ENCODE measurements at regions not wholly inside any gene's neighbourhood (a gene's known extent, or its start where the extent isn't known, plus 50 kb on each side); places are given as distances from the start of the nearest gene placed in this dataset.

DNA sequence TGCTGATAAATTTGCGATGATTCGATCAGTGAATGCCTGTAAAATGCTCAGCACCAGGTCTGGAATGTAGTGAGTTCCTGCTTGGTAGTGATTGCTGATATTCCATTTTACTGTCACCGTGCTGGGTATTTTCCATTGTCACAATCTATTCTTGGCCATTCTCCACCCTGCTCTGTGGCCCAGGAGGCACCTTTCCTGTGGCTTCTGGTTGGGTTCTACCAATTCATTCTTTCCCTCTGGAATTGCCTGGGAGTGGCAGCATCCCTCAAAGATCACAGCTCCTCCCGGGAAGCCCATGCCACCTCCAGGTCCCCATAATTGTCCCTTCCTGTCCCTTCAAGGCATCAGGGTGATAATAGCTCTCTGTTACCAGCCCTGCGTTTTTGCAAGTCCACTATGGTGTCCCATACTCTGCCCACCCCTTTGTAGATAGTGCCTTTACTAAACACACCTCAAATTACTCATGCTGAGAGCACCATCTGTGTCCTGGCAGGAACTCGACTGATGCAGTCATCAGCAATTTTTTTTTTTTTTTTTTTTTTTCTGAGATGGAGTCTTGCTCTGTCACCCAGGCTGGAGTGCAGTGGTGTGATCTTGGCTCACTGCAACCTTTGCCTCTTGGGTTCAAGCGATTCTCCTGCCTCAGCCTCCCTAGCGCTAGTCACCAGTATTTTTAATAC is 177.8 kb upstream of the PROK2 start:
- H3K9ac ChIP-seq (replicated peaks; ENCODE audit: extremely low read depth, insufficient read depth, low read length): no peak overlapping the region
- intact Hi-C loops (cut with micrococcal nuclease) (no loop called here), dilution Hi-C loops (cut with MboI; ENCODE audit: extremely low pct_ligation_motif_present, low sequenced_read_pairs) (no loop called here)
- DNase-seq (ENCODE audit: low read depth, low spot score) (no peak), FAIRE-seq (no peak)
- no peaks in the 10 kb centered on the region for H3K9me1 ChIP-seq (replicated peaks; ENCODE audit: control insufficient read depth, extremely low read depth, insufficient read depth, low read length)
- H3K79me2 ChIP-seq (ENCODE audit: control insufficient read depth, insufficient read depth, low read length): no peaks in the 10 kb centered on the region
- no peaks in the 10 kb centered on the region for H3K4me1 ChIP-seq (ENCODE audit: control insufficient read depth, extremely low read depth, insufficient read depth, low read length)
- TF ChIP-seq JUN (IDR thresholded peaks at IDR 0.05; ENCODE audit: borderline replicate concordance, insufficient read depth, insufficient read length, low read depth): no peak
- no peak for TF ChIP-seq POLR2AphosphoS5 (IDR thresholded peaks at IDR 0.05; ENCODE audit: insufficient read depth, low read depth, low read length)
- TF ChIP-seq FOS (IDR thresholded peaks at IDR 0.05; ENCODE audit: borderline replicate concordance, insufficient read depth, low read length): no peak
- H3K4me2 ChIP-seq (ENCODE audit: insufficient read depth, low read length): no peak overlapping the region
- H3K4me3 ChIP-seq (replicated peaks in 1 of 3; ENCODE audit: insufficient read depth in 1 of 3, low read depth in 1 of 3, low read length in 3 of 3): no peak overlapping the region
- H4K20me1 ChIP-seq (replicated peaks; ENCODE audit: control insufficient read depth, extremely low read depth, insufficient read depth, low read length): no peaks in the 10 kb centered on the region
- no TSS peak for BruUV-seq (replicated peaks)
- POLR2A ChIA-PET: no interaction called here
- peaks cover 0 to 10% of the 10 kb centered on the region in 2 experiments for H3K27me3 ChIP-seq (ENCODE audit: control insufficient read depth in 2 of 2, insufficient read depth in 2 of 2, low read length in 2 of 2)
- no peak overlapping the region for H3K27ac ChIP-seq (ENCODE audit: insufficient read depth, low read depth, low read length)
- CTCF ChIA-PET: interaction anchor here (1.1 to 12.7 kb wide), 2 partner anchors 7 to 859 kb away, joined by 4 to 199 read pairs; no protein-coding TSS in a partner anchor
- no peaks in the 10 kb centered on the region for H3K9me3 ChIP-seq (replicated peaks; ENCODE audit: control insufficient read depth, insufficient read depth, low read length)
- H2AFZ ChIP-seq (ENCODE audit: low read depth, low read length): no peak overlapping the region
- no peaks in the 10 kb centered on the region for H3K36me3 ChIP-seq (ENCODE audit: control insufficient read depth in 2 of 2, extremely low read depth in 1 of 2, insufficient read depth in 2 of 2, low read length in 2 of 2)

GRCh38 chr3:71961891-71962290 is 176.9 kb upstream of the PROK2 start:
- DNase-seq (ENCODE audit: low read depth, low spot score): no peak
- Histone ChIP-seq H3K9ac (replicated peaks; ENCODE audit: extremely low read depth, insufficient read depth, low read length) (no peak overlapping the region), H4K20me1 (replicated peaks; ENCODE audit: control insufficient read depth, extremely low read depth, insufficient read depth, low read length) (no peaks in the 10 kb centered on the region), H2AFZ (ENCODE audit: low read depth, low read length) (no peak overlapping the region), H3K9me3 (replicated peaks; ENCODE audit: control insufficient read depth, insufficient read depth, low read length) (no peaks in the 10 kb centered on the region), H3K4me2 (ENCODE audit: insufficient read depth, low read length) (no peak overlapping the region), H3K36me3 (ENCODE audit: control insufficient read depth in 2 of 2, extremely low read depth in 1 of 2, insufficient read depth in 2 of 2, low read length in 2 of 2) (no peaks in the 10 kb centered on the region), H3K9me1 (replicated peaks; ENCODE audit: control insufficient read depth, extremely low read depth, insufficient read depth, low read length) (no peaks in the 10 kb centered on the region), H3K4me1 (ENCODE audit: control insufficient read depth, extremely low read depth, insufficient read depth, low read length) (no peaks in the 10 kb centered on the region), H3K27me3 (ENCODE audit: control insufficient read depth in 2 of 2, insufficient read depth in 2 of 2, low read length in 2 of 2) (peaks cover 0 to 10% of the 10 kb centered on the region in 2 experiments), H3K27ac (ENCODE audit: insufficient read depth, low read depth, low read length) (no peak overlapping the region), H3K4me3 (replicated peaks in 1 of 3; ENCODE audit: insufficient read depth in 1 of 3, low read depth in 1 of 3, low read length in 3 of 3) (no peak overlapping the region), H3K79me2 (ENCODE audit: control insufficient read depth, insufficient read depth, low read length) (no peaks in the 10 kb centered on the region)
- no peak for FAIRE-seq
- TF ChIP-seq EZH2 (IDR thresholded peaks at IDR 0.05; ENCODE audit: borderline replicate concordance, low read depth, low read length, severe bottlenecking) (no peak), MYC (IDR thresholded peaks at IDR 0.05; ENCODE audit: low read depth, low read length) (no peak), POLR2A (IDR thresholded peaks at IDR 0.05; ENCODE audit: low read depth, low read length) (no peak), POLR2AphosphoS5 (IDR thresholded peaks at IDR 0.05; ENCODE audit: insufficient read depth, low read depth, low read length) (no peak), CTCF (IDR thresholded peaks at IDR 0.05; ENCODE audit: extremely low read depth in 1 of 2, insufficient read depth in 1 of 2, low read depth in 1 of 2, low read length in 2 of 2) (no peak), JUN (IDR thresholded peaks at IDR 0.05; ENCODE audit: borderline replicate concordance, insufficient read depth, insufficient read length, low read depth) (no peak), MAX (IDR thresholded peaks at IDR 0.05; ENCODE audit: insufficient read depth, insufficient read length) (no peak), FOS (IDR thresholded peaks at IDR 0.05; ENCODE audit: borderline replicate concordance, insufficient read depth, low read length) (no peak), GATA2 (IDR thresholded peaks at IDR 0.05; ENCODE audit: insufficient read depth, insufficient read length, low read depth, low read length) (no peak)
- CTCF ChIA-PET: interaction anchor here (12.7 kb wide), 1 partner anchor 860 kb away, joined by 199 read pairs; no protein-coding TSS in a partner anchor
- dilution Hi-C loops (cut with MboI; ENCODE audit: extremely low pct_ligation_motif_present, low sequenced_read_pairs): no loop called here
- POLR2A ChIA-PET: no interaction called here
- no TSS peak for BruUV-seq (replicated peaks)
- intact Hi-C loops (cut with micrococcal nuclease): no loop called here

Measured in endothelial cell of umbilical vein (primary cell).